CD4-positive, alpha-beta T cell treated with Interleukin-6 at 100 ng/mL for 8 hours (primary cell): ENCODE measurements at regions not wholly inside any gene's neighbourhood (a gene's known extent, or its start where the extent isn't known, plus 50 kb on each side); places are given as distances from the start of the nearest gene placed in this dataset.
"Not testable (repeated sequence)": the region's sequence is repeated elsewhere in the genome, so short reads cannot be mapped to it uniquely, and the experiment has no call there.

ENCODE experiments used
- DNase-seq: peaks from one replicate; pipeline ENCODE4 v3.0.0-alpha.2; 2020; ENCODE audit warnings: mixed read lengths, low spot score

- no peak for DNase-seq
Observed at GRCh38 chr12:46945591-46945990, 119.8 kb upstream of the SLC38A4 start.

GRCh38 chr12:46946137-46946536, 120.3 kb upstream of the SLC38A4 start:
- no peak for DNase-seq

- DNase-seq: no peak
Observed at GRCh38 chr12:46948936-46949545, 123.2 kb upstream of the SLC38A4 start.

GRCh38 chr12:46950094-46950493, 124.3 kb upstream of the SLC38A4 start:
- DNase-seq: no peak

- no peak for DNase-seq
Observed at GRCh38 chr12:46952880-46953483, 126.4 kb upstream of the PCED1B start.

- no peak for DNase-seq
Observed at GRCh38 chr12:46956451-46957035, 122.9 kb upstream of the PCED1B start.

- no peak for DNase-seq
Observed at GRCh38 chr12:46958053-46958452, 121.4 kb upstream of the PCED1B start.

- DNase-seq: no peak
Observed at GRCh38 chr12:46958599-46959290, 120.7 kb upstream of the PCED1B start.

GRCh38 chr12:46959502-46959901, 119.9 kb upstream of the PCED1B start:
- DNase-seq: no peak

- DNase-seq: no peak
Observed at GRCh38 chr12:46960681-46961080, 118.7 kb upstream of the PCED1B start.

GRCh38 chr12:46963191-46963590, 116.2 kb upstream of the PCED1B start:
- DNase-seq: no peak

GRCh38 chr12:46963977-46964971, 115.1 kb upstream of the PCED1B start:
- DNase-seq: no peak

GRCh38 chr12:46965137-46965536, 114.3 kb upstream of the PCED1B start:
- DNase-seq: no peak

- no peak for DNase-seq
Observed at GRCh38 chr12:46965880-46966279, 113.5 kb upstream of the PCED1B start.

- no peak for DNase-seq
Observed at GRCh38 chr12:46970636-46971035, 108.8 kb upstream of the PCED1B start.

GRCh38 chr12:46973937-46974336, 105.5 kb upstream of the PCED1B start:
- not testable (repeated sequence) for DNase-seq

GRCh38 chr12:46977871-46978375, 101.5 kb upstream of the PCED1B start:
- no peak for DNase-seq

- DNase-seq: no peak
Observed at GRCh38 chr12:46981622-46982021, 97.8 kb upstream of the PCED1B start.

- no peak for DNase-seq
Observed at GRCh38 chr12:46982629-46983392, 96.6 kb upstream of the PCED1B start.

- no peak for DNase-seq
Observed at GRCh38 chr12:46983393-46983793, 96.0 kb upstream of the PCED1B start.
